H1 (cell line): ENCODE measurements at regions not wholly inside any gene's neighbourhood (a gene's known extent, or its start where the extent isn't known, plus 50 kb on each side); places are given as distances from the start of the nearest gene placed in this dataset.

ENCODE experiments used
- CTCF ChIA-PET: fragments of 300-600 bp; sonication (Branson Sonifier 250); formaldehyde crosslinking; loops from one replicate; lab custom pipeline; 2021; ENCODE audit not compliant: partially characterized antibody; lab: Charles Lee
- POLR2A ChIA-PET: fragments of 300-600 bp; sonication (Branson Sonifier 250); formaldehyde crosslinking; loops from one replicate; lab custom pipeline; 2021; ENCODE audit warnings: inconsistent platforms; ENCODE audit not compliant: partially characterized antibody; lab: Charles Lee
- DNase-seq, 2 experiments: peaks; one replicate each; pipeline versions ENCODE4 v3.0.0 to v3.0.0-alpha.2; 2010 to 2022; ENCODE audit warnings: low spot score in 2 of 2, low read depth in 1 of 2, mixed read lengths in 1 of 2
- FAIRE-seq: peaks from 2 replicates; lab custom pipeline; 2011; peaks lifted over from hg19 to GRCh38; lab: Jason Lieb, UNC
- H2AFZ ChIP-seq: 2 replicates; pipeline ENCODE4 v1.8.1; 2012; ENCODE audit warnings: low read length, inconsistent platforms
- H2AK5ac ChIP-seq: 2 replicates; pipeline ENCODE4 v1.6.1; 2013; ENCODE audit warnings: low read depth, low read length
- H2BK120ac ChIP-seq: replicated peaks from 2 replicates; pipeline ENCODE3; 2013; ENCODE audit warnings: low read depth, low read length, inconsistent platforms
- H2BK12ac ChIP-seq: 2 replicates; pipeline ENCODE4 v1.6.1; 2013; ENCODE audit warnings: low read depth, low read length
- H2BK15ac ChIP-seq: 2 replicates; pipeline ENCODE4 v1.6.1; 2013; ENCODE audit warnings: low read length
- H2BK20ac ChIP-seq: 2 replicates; pipeline ENCODE4 v1.6.1; 2013; ENCODE audit warnings: low read length
- H2BK5ac ChIP-seq: 2 replicates; pipeline ENCODE4 v1.6.1; 2013; ENCODE audit warnings: low read depth, low read length
- H3K14ac ChIP-seq: 2 replicates; pipeline ENCODE4 v1.6.1; 2013; ENCODE audit warnings: inconsistent platforms; ENCODE audit not compliant: insufficient read length
- H3K18ac ChIP-seq: 2 replicates; pipeline ENCODE4 v1.6.1; 2013; ENCODE audit warnings: low read length; ENCODE audit errors: extremely low read depth
- H3K23ac ChIP-seq: 2 replicates; pipeline ENCODE4 v1.6.1; 2013; ENCODE audit warnings: inconsistent platforms; ENCODE audit not compliant: insufficient read length
- H3K23me2 ChIP-seq: 2 replicates; pipeline ENCODE4 v1.6.1; 2013; ENCODE audit warnings: low read depth, low read length
- H3K27ac ChIP-seq: 2 replicates; pipeline ENCODE4 v1.6.1; 2011; ENCODE audit warnings: low read depth, low read length, inconsistent platforms
- H3K27me3 ChIP-seq, 4 experiments: replicated peaks in 1 of 4; 1 replicate in 1 of 4; 2 replicates in 3 of 4; pipeline versions ENCODE4 v1.6.1 to v1.8.1; 2011 to 2013; ENCODE audit warnings: low read length in 3 of 4, mild to moderate bottlenecking in 3 of 4, inconsistent platforms in 2 of 4, mixed read lengths in 2 of 4, moderate library complexity in 1 of 4; ENCODE audit not compliant: control insufficient read depth in 3 of 4, insufficient read depth in 3 of 4; ENCODE audit errors: extremely low read depth in 1 of 4
- H3K36me3 ChIP-seq, 4 experiments: 2 replicates each; pipeline versions ENCODE4 v1.6.1 to v1.8.1; 2011 to 2013; ENCODE audit warnings: mild to moderate bottlenecking in 4 of 4, low read length in 3 of 4, moderate library complexity in 2 of 4, control low read depth in 1 of 4, inconsistent platforms in 1 of 4; ENCODE audit not compliant: insufficient read depth in 4 of 4, control insufficient read depth in 2 of 4
- H3K4ac ChIP-seq: replicated peaks from 2 replicates; pipeline ENCODE3; 2013; ENCODE audit warnings: low read length, low read depth, mixed read lengths, inconsistent platforms; ENCODE audit not compliant: insufficient read length
- H3K4me1 ChIP-seq, 4 experiments: replicated peaks in 1 of 4; 1 replicate in 1 of 4; 2 replicates in 3 of 4; pipeline versions ENCODE4 v1.6.1 to v1.8.1; 2011 to 2013; ENCODE audit warnings: low read length in 3 of 4, inconsistent platforms in 2 of 4, mixed read lengths in 1 of 4; ENCODE audit not compliant: insufficient read depth in 4 of 4, control insufficient read depth in 3 of 4
- H3K4me2 ChIP-seq, 2 experiments: 2 replicates each; pipeline versions ENCODE4 v1.6.1 to v1.8.1; 2011 to 2013; ENCODE audit warnings: low read depth in 2 of 2, low read length in 2 of 2, control low read depth in 1 of 2, inconsistent platforms in 1 of 2, mild to moderate bottlenecking in 1 of 2; ENCODE audit not compliant: insufficient read depth in 1 of 2
- H3K4me3 ChIP-seq, 4 experiments: fragments of 200-600, 300-600 bp in 1 of 4; sonication (generic), shearing (Covaris generic), sonication (Bioruptor Twin) in 1 of 4; 2 replicates each; pipeline versions ENCODE4 v1.5.1 to v1.8.1; 2011 to 2016; ENCODE audit warnings: low read length in 4 of 4, low read depth in 3 of 4, control low read depth in 2 of 4, inconsistent platforms in 2 of 4, mild to moderate bottlenecking in 2 of 4, mixed read lengths in 1 of 4, moderate library complexity in 1 of 4; ENCODE audit not compliant: insufficient read depth in 2 of 4; ENCODE audit errors: extremely low read depth in 1 of 4
- H3K56ac ChIP-seq: replicated peaks from 2 replicates; pipeline ENCODE3; 2013; ENCODE audit warnings: low read depth, mild to moderate bottlenecking, mixed read lengths, low read length, inconsistent platforms; ENCODE audit not compliant: insufficient read length
- H3K79me1 ChIP-seq: 2 replicates; pipeline ENCODE4 v1.6.1; 2013; ENCODE audit warnings: low read depth, low read length, control low read depth
- H3K79me2 ChIP-seq, 2 experiments: 2 replicates each; pipeline versions ENCODE4 v1.6.1 to v1.8.1; 2012 to 2013; ENCODE audit warnings: low read length in 2 of 2, mild to moderate bottlenecking in 2 of 2, inconsistent platforms in 1 of 2; ENCODE audit not compliant: insufficient read depth in 2 of 2, control insufficient read depth in 1 of 2
- H3K9ac ChIP-seq, 4 experiments: replicated peaks in 1 of 4; 1 replicate in 1 of 4; 2 replicates in 3 of 4; pipeline versions ENCODE4 v1.6.1 to v1.8.1; 2011 to 2013; ENCODE audit warnings: low read depth in 3 of 4, low read length in 3 of 4, control low read depth in 2 of 4, mild to moderate bottlenecking in 2 of 4, moderate library complexity in 2 of 4, inconsistent platforms in 1 of 4; ENCODE audit errors: extremely low read depth in 1 of 4
- H3K9me3 ChIP-seq, 2 experiments: 2 replicates each; pipeline versions ENCODE4 v1.6.1 to v1.8.1; 2012 to 2013; ENCODE audit warnings: mild to moderate bottlenecking in 2 of 2, moderate library complexity in 2 of 2, control low read depth in 1 of 2, inconsistent platforms in 1 of 2, low read depth in 1 of 2, low read length in 1 of 2, mixed read lengths in 1 of 2; ENCODE audit not compliant: insufficient read depth in 2 of 2
- H4K20me1 ChIP-seq, 2 experiments: replicated peaks in 1 of 2; 2 replicates each; pipeline versions ENCODE3 to v1.8.1; 2011 to 2013; ENCODE audit warnings: inconsistent platforms in 2 of 2, low read length in 2 of 2, mild to moderate bottlenecking in 1 of 2; ENCODE audit not compliant: insufficient read depth in 2 of 2, control insufficient read depth in 1 of 2
- H4K5ac ChIP-seq: 2 replicates; pipeline ENCODE4 v1.6.1; 2013; ENCODE audit warnings: low read length, low read depth, mixed read lengths, inconsistent platforms; ENCODE audit not compliant: insufficient read length
- H4K8ac ChIP-seq: 2 replicates; pipeline ENCODE4 v1.8.0; 2013; ENCODE audit warnings: mild to moderate bottlenecking, moderate library complexity, low read length, inconsistent platforms; ENCODE audit not compliant: insufficient read depth; ENCODE audit errors: extremely low read depth
- H4K91ac ChIP-seq: replicated peaks from 2 replicates; pipeline ENCODE3; 2013; ENCODE audit warnings: low read length, mixed read lengths, inconsistent platforms; ENCODE audit not compliant: insufficient read length
- CHD2 ChIP-seq: IDR thresholded peaks from 2 replicates; pipeline ENCODE4 v1.6.1; 2012; ENCODE audit warnings: low read length, improper control_type of control experiment
- EGR1 ChIP-seq: IDR thresholded peaks from 2 replicates; pipeline ENCODE4 v1.6.1; 2011; ENCODE audit warnings: low read depth, low read length, borderline replicate concordance
- JUND ChIP-seq: IDR thresholded peaks from 2 replicates; pipeline ENCODE4 v1.6.1; 2011; ENCODE audit warnings: mild to moderate bottlenecking, improper control_type of control experiment, low read length
- KDM1A ChIP-seq: fragments of 200-600, 300-600 bp; sonication (generic); IDR thresholded peaks from 2 replicates; pipeline ENCODE4 v1.7.1; 2016; ENCODE audit warnings: mild to moderate bottlenecking, low read length, borderline replicate concordance
- KDM4A ChIP-seq: IDR thresholded peaks from one replicate; pipeline ENCODE4 v1.7.1; 2012; ENCODE audit warnings: low read depth, mild to moderate bottlenecking, moderate library complexity, low read length, inconsistent platforms; ENCODE audit not compliant: severe bottlenecking
- MAFK ChIP-seq: IDR thresholded peaks from 2 replicates; pipeline ENCODE4 v1.6.1; 2012; ENCODE audit warnings: low read depth, mild to moderate bottlenecking, improper control_type of control experiment, low read length
- PHF8 ChIP-seq: fragments of 200-600 bp; sonication (generic); conservative IDR thresholded peaks from 2 replicates; pipeline ENCODE4 v1.7.1; 2012; ENCODE audit warnings: low read depth, mild to moderate bottlenecking, inconsistent platforms, low read length, moderate library complexity
- RAD21 ChIP-seq, 2 experiments: IDR thresholded peaks in 1 of 2; conservative IDR thresholded peaks in 1 of 2; 2 replicates each; pipeline ENCODE4 v1.6.1; 2011; ENCODE audit warnings: low read depth in 2 of 2, low read length in 2 of 2, improper control_type of control experiment in 1 of 2, inconsistent platforms in 1 of 2, mild to moderate bottlenecking in 1 of 2, moderate library complexity in 1 of 2
- RNF2 ChIP-seq: fragments of 200-900, 300-1000 bp; sonication (generic); IDR thresholded peaks from 2 replicates; pipeline ENCODE4 v1.7.1; 2016; ENCODE audit warnings: borderline replicate concordance, low read depth, mild to moderate bottlenecking, antibody characterized with exemption, low read length; ENCODE audit not compliant: poor library complexity, severe bottlenecking; ENCODE audit errors: missing control alignments
- SIN3A ChIP-seq, 2 experiments: IDR thresholded peaks in 1 of 2; conservative IDR thresholded peaks in 1 of 2; 2 replicates each; pipeline ENCODE4 v1.6.1; 2011 to 2012; ENCODE audit warnings: low read length in 2 of 2, improper control_type of control experiment in 1 of 2, low read depth in 1 of 2, mild to moderate bottlenecking in 1 of 2
- SP1 ChIP-seq: IDR thresholded peaks from 2 replicates; pipeline ENCODE4 v1.6.1; 2011; ENCODE audit warnings: low read depth, low read length
- WGBS, 2 experiments: shearing (Covaris generic) in 1 of 2; methylation state at CpG; one replicate each; pipeline versions ENCODE4 v1.1.6 to v1.1.7; 2013 to 2015; ENCODE audit warnings: low lambda C conversion rate in 2 of 2, mixed read lengths in 2 of 2, inconsistent platforms in 1 of 2, low coverage in 1 of 2, missing lambda C conversion rate in 1 of 2; ENCODE audit not compliant: insufficient replicate concordance in 2 of 2, insufficient coverage in 1 of 2, insufficient read length in 1 of 2; ENCODE audit errors: extremely low coverage in 1 of 2, missing lambda C conversion rate in 1 of 2; 5-methylcytosine and 5-hydroxymethylcytosine counted together

DNA sequence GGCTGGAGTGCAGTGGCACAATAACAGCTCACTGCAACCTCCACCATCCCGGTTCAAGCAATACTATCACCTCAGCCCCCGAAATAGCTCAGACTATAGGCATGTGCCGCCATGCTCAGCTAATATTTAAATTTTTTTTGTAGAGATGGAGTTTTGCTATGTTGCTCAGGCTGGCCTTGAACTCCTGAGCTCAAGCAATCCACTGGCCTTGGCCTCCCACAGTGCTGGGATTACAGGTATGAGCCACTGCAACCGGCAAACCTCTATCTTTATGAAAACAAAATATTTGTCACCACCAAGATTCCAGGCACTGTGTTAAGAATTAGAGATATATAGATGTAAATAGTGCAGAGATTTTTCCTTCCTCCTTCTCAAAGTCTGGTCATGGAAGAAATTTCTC is 232.5 kb downstream of the ANKRD50 start:
- WGBS, 2 experiments = 96% methylated on average over 4 of the region's 4 CpGs; no CpG with 5 or more reads in 1 of the 2 experiments
- no peak overlapping the region for H3K4me3 ChIP-seq
- TF ChIP-seq RNF2 (no peak), KDM4A (no peak), MAFK (no peak), PHF8 (no peak), CHD2 (no peak), SP1 (no peak), JUND (no peak), RAD21 (IDR thresholded peaks at IDR 0.05 in 1 of 2, conservative IDR thresholded peaks at IDR 0.05 in 1 of 2; ENCODE audit: low read depth in 2 of 2, low read length in 2 of 2) (no peak), SIN3A (conservative IDR thresholded peaks at IDR 0.05 in 1 of 2, IDR thresholded peaks at IDR 0.05 in 1 of 2; ENCODE audit: low read depth in 1 of 2, low read length in 2 of 2) (no peak), KDM1A (no peak), EGR1 (no peak)
- TF ChIP-seq, all 59 proteins: peak for 0

More for the DNA sequence above, 232.5 kb downstream of the ANKRD50 start:
- Histone ChIP-seq H3K4me1 (peaks cover 0 to 7% (median 3%) of the 10 kb centered on the region in 4 experiments; a peak in 4 of 7 replicates), H3K79me1 (no peaks in the 10 kb centered on the region), H3K4ac (no peak overlapping the region), H3K79me2 (no peaks in the 10 kb centered on the region), H3K56ac (no peak overlapping the region), H3K23me2 (no peaks in the 10 kb centered on the region), H3K18ac (no peak overlapping the region), H3K23ac (no peak overlapping the region), H2BK15ac (no peak overlapping the region), H2BK5ac (no peak overlapping the region), H4K5ac (no peak overlapping the region), H2AK5ac (no peak overlapping the region), H3K14ac (no peak overlapping the region), H2BK120ac (no peak overlapping the region), H3K27ac (no peak overlapping the region), H3K9me3 (no peaks in the 10 kb centered on the region), H3K36me3 (no peaks in the 10 kb centered on the region), H4K91ac (no peak overlapping the region), H3K27me3 (peaks cover 0 to 1% (median 0%) of the 10 kb centered on the region in 4 experiments; a peak in 1 of 7 replicates), H4K20me1 (no peaks in the 10 kb centered on the region), H2AFZ (no peak overlapping the region), H3K9ac (no peak overlapping the region), H4K8ac (no peak overlapping the region), H2BK20ac (no peak overlapping the region), H3K4me2 (no peak overlapping the region), H2BK12ac (no peak overlapping the region)
- CTCF ChIA-PET = no interaction called here
- POLR2A ChIA-PET = no interaction called here
- FAIRE-seq = no peak
- no peak for DNase-seq
